Ovary (tissue), 7 donors: ENCODE measurements at regions not wholly inside any gene's neighbourhood (a gene's known extent, or its start where the extent isn't known, plus 50 kb on each side); places are given as distances from the start of the nearest gene placed in this dataset.

Source experiments
- DNase-seq, 5 donors: peaks; one replicate each; pipeline ENCODE4 v3.0.0-alpha.2; 2019 to 2020
- H3K27ac ChIP-seq, 2 donors: fragments of 200-600 bp; one replicate each; pipeline versions ENCODE4 v1.5.1 to v1.8.0; 2019 to 2022
- H3K27me3 ChIP-seq: fragments of 200-600 bp; one replicate; pipeline ENCODE4 v1.8.0; 2022
- H3K36me3 ChIP-seq: fragments of 200-600 bp; sonication (generic); one replicate; pipeline ENCODE4 v1.5.1; 2019
- H3K4me1 ChIP-seq: one replicate; pipeline ENCODE4 v1.8.1; 2013; ENCODE audit warnings: mild to moderate bottlenecking, moderate library complexity; ENCODE audit not compliant: insufficient read depth
- H3K4me3 ChIP-seq: fragments of 200-600 bp; sonication (generic); one replicate; pipeline ENCODE4 v1.5.1; 2017
- H3K9me3 ChIP-seq, 2 donors: fragments of 200-600 bp in 1 of 2; sonication (generic) in 1 of 2; one replicate each; pipeline versions ENCODE4 v1.5.1 to v1.8.1; 2013 to 2019; ENCODE audit warnings: mild to moderate bottlenecking in 1 of 2, moderate library complexity in 1 of 2
- EP300 ChIP-seq: sonication (generic); formaldehyde crosslinking; IDR thresholded peaks from one replicate; pipeline ENCODE4 v1.6.1; 2017; ENCODE audit warnings: antibody characterized with exemption
- POLR2A ChIP-seq: fragments of 450-650 bp; IDR thresholded peaks from one replicate; pipeline ENCODE4 v1.6.1; 2017; ENCODE audit warnings: antibody characterized with exemption, mild to moderate bottlenecking, moderate library complexity
- WGBS, 3 donors: extraction: QIAGEN DNeasy Blood & Tissue Kit in 1 of 3; methylation state at CpG; one replicate each; pipeline versions ENCODE4 v1.1.5 to v1.1.7; 2013 to 2017; 5-methylcytosine and 5-hydroxymethylcytosine counted together
- intact Hi-C, 4 donors: fragments of 100-400 bp; cut with DNase I; formaldehyde crosslinking; loops; one replicate each; pipeline versions ENCODE4 v1.11.0 to v1.15.1; 2022 to 2023
- TF ChIP-seq, protein P1 (sequence below), 3 donors: fragments of 450-650 bp in 2 of 3; fragments of 200-600 bp in 1 of 3; IDR thresholded peaks; one replicate each; pipeline versions ENCODE4 v1.5.1 to v1.8.0; 2016 to 2022; ENCODE audit warnings: antibody characterized with exemption in 3 of 3, mild to moderate bottlenecking in 1 of 3
- donor health status: DM: no; HTN: no; CAD: no; lungs with moderate emphysema.
- donor health status: DM: no; HTN: no; CAD: no.
- donor health status: Bipolar disorder and iron deficiency.
- donor health status: DM: no; HTN: no; CAD: no.
- donor health status: DM: yes; HTN: yes; CAD: no.

DNA sequence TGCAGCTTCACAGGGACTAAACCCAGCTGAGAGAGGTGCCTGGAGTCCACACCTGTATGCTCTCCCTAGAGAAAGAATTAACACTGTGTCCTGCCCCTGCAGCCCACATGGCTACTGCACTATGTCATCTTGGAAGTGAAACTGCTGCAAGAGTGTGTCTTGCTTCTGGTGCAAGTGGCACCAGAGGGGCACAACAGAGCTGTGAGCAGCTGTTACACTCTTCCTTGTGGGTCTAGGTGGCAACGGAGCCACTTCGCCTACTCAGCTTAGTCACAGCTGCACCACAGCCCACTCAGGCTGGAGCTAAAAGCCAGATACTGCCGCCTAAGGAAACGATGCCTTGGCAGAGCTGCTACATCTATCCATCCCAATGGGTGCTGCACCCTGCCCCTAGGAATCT lies 391.4 kb downstream of the COL12A1 start:
- no peak overlapping the region for H3K4me3 ChIP-seq
- H3K27me3 ChIP-seq: no peaks in the 10 kb centered on the region
- no peaks in the 10 kb centered on the region for H3K4me1 ChIP-seq
- WGBS, 3 donors: 86 to 91% (median 89%) methylated on average over 4 of the region's 4 CpGs
- H3K9me3 ChIP-seq: no peaks in the 10 kb centered on the region
- no peak for TF ChIP-seq POLR2A
- TF ChIP-seq, protein P1, sequence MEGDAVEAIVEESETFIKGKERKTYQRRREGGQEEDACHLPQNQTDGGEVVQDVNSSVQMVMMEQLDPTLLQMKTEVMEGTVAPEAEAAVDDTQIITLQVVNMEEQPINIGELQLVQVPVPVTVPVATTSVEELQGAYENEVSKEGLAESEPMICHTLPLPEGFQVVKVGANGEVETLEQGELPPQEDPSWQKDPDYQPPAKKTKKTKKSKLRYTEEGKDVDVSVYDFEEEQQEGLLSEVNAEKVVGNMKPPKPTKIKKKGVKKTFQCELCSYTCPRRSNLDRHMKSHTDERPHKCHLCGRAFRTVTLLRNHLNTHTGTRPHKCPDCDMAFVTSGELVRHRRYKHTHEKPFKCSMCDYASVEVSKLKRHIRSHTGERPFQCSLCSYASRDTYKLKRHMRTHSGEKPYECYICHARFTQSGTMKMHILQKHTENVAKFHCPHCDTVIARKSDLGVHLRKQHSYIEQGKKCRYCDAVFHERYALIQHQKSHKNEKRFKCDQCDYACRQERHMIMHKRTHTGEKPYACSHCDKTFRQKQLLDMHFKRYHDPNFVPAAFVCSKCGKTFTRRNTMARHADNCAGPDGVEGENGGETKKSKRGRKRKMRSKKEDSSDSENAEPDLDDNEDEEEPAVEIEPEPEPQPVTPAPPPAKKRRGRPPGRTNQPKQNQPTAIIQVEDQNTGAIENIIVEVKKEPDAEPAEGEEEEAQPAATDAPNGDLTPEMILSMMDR (IDR thresholded peaks at IDR 0.05): no peak
- TF ChIP-seq EP300: no peak
- no peak for DNase-seq
- H3K36me3 ChIP-seq: no peaks in the 10 kb centered on the region
- intact Hi-C loops: no loop called here
- H3K27ac ChIP-seq: no peak overlapping the region

DNA sequence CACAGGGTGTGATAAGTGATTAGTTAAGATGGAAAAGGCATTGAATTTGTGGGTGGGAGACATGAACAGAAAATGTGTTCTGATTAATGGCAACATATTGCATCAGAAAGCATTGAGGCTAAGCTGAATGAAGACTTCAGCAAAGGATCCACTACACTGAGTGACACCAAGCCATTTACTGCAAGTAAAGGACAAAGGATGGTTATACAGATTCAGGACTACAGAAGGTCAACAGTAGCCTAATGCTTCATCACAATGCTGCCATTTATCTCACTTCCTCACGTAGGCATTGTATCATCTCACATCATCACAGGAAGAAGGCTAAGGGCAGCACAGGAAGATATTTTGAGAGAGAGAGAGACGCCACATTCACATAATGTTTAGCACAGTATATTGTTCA lies 398.2 kb downstream of the COL12A1 start:
- intact Hi-C loops: loop anchor here in 1 of 4 donors (10.0 kb wide), 1 partner anchor 63 kb away; no protein-coding TSS in a partner anchor
- H3K27me3 ChIP-seq: no peaks in the 10 kb centered on the region
- no peak overlapping the region for H3K27ac ChIP-seq
- no peaks in the 10 kb centered on the region for H3K36me3 ChIP-seq
- no peak for TF ChIP-seq POLR2A
- TF ChIP-seq, protein P1 (IDR thresholded peaks at IDR 0.05): no peak
- TF ChIP-seq EP300: no peak
- DNase-seq: no peak
- H3K4me3 ChIP-seq: no peak overlapping the region
- H3K4me1 ChIP-seq: no peaks in the 10 kb centered on the region
- H3K9me3 ChIP-seq: no peaks in the 10 kb centered on the region
- 84 to 94% (median 90%) methylated on average over 2 of the region's 2 CpGs for WGBS, 3 donors

DNA sequence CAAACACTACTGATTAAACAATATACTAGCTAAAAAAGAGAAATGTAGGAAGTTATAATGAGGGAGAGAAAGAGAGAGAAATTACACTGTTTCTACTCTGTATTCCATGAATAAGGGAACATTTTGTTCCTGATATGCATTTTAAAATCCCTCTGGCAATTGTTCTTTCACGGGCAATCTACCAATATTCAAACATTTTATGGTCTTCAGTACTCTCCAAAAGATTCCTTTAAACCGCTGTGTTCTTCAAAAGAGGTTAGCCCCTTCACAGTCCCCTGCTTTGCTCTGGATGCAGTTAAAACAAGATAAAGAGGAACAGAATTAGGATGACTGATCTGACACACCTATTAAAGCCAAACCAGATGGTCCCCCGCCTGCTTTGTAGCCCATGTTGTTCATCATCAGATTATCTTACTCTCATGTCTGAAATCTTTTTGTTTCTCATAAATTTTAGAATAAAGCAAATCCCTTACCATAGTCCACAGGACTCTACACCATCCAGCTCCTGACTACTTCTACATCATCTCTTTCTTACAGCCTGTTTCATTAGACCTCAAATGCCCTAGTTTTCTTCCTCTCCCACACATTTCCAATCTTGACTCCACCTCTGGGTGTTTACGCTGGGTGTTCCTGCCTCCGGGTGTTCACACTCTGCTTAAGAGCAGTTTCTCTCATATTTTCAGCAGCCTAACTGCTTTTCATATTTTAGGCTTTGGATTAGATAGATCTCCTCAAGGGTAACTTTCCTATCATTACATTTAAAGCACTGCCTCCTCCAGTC lies 399.7 kb downstream of the COL12A1 start:
- no peak for TF ChIP-seq POLR2A
- TF ChIP-seq, protein P1 (IDR thresholded peaks at IDR 0.05): no peak
- no peak for TF ChIP-seq EP300
- intact Hi-C loops: loop anchor here in 1 of 4 donors (10.0 kb wide), 1 partner anchor 61 kb away; no protein-coding TSS in a partner anchor
- 9 to 11% (median 10%) methylated on average over 5 of the region's 5 CpGs for WGBS, 3 donors
- Histone ChIP-seq H3K4me3 (no peak overlapping the region), H3K9me3 (no peaks in the 10 kb centered on the region), H3K27me3 (no peaks in the 10 kb centered on the region), H3K4me1 (no peaks in the 10 kb centered on the region), H3K27ac (peak overlapping the region; percentile 31 to 58), H3K36me3 (no peaks in the 10 kb centered on the region)
- DNase-seq: peak; percentile 30 to 64 (median 53)

DNA sequence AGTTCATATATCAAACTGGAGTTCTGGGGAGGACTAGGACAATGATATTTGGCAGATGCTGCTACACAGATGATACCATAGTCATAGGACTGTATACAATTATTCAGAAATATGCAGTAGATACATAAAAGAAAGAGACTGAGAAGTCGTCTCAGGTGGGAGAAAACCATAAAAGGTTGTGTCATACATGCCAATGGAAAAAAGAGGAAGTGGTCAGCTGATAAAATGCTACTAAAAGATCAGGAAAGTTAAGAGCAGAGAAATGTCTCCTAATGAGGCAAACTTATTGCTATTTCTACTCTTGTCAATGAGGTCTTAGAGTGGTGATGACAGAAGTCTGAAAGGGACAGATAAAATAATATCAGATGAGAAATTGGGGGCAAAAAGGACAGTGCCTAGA lies 407.6 kb downstream of the COL12A1 start:
- no peak for DNase-seq
- H3K9me3 ChIP-seq: no peaks in the 10 kb centered on the region
- no peak overlapping the region for H3K4me3 ChIP-seq
- no peaks in the 10 kb centered on the region for H3K4me1 ChIP-seq
- H3K27me3 ChIP-seq: no peaks in the 10 kb centered on the region
- 75 to 82% (median 80%) methylated on average over 1 of the region's 1 CpG for WGBS, 3 donors
- no peak overlapping the region for H3K27ac ChIP-seq
- no peaks in the 10 kb centered on the region for H3K36me3 ChIP-seq
- intact Hi-C loops: no loop called here
- no peak for TF ChIP-seq POLR2A
- TF ChIP-seq, protein P1 (IDR thresholded peaks at IDR 0.05): no peak
- TF ChIP-seq EP300: no peak
